SW480 (cell line): ENCODE measurements at regions not wholly inside any gene's neighbourhood (a gene's known extent, or its start where the extent isn't known, plus 50 kb on each side); places are given as distances from the start of the nearest gene placed in this dataset.
A peak's percentile ranks its signal among the peaks of the same experiment; 100 is the strongest.
"Not testable (repeated sequence)": the region's sequence is repeated elsewhere in the genome, so short reads cannot be mapped to it uniquely, and the experiment has no call there.

Experiments used
- DNase-seq: peaks from one replicate; pipeline ENCODE4 v3.0.0-alpha.2; 2016; ENCODE audit warnings: low spot score

GRCh38 chr11:41519696-41520095 lies 60.2 kb upstream of the LRRC4C start:
- DNase-seq: no peak

- DNase-seq: no peak
Observed at GRCh38 chr11:41522391-41522790, 62.9 kb upstream of the LRRC4C start.

DNA sequence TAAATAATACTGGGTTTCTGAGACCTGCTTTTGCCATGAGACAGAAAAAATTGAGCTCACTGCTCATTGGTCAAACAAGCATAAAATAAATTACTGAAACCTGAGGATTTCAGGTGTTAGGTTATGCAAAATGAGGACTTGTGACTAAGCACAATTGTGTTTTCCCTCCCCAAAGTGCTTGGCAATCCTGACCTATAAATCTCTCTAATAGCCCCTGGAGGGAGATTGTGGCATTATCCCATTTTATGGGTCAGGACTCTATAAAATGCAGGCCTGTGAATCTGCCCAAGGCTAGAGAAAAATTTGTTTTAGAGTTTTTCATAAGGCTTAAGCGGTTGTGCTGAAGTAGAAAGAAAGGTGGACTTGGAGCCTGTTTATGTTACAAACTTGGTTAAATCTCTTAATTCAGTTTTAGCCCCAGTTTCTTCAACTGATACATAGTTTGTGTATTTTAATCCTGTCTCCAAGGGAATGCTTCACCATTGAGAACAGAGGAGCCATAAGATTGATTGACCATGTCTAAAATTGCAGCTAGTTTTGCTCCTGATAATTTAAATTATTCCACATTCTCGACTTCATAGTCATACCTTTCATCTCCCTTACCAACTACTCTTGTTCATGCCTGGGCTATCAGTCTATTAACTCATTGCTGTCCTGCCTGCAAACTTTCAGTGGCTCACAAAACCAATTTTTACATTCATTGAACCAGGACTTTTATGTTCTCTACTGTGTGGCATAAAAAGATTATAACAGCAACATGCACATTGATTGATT lies 63.6 kb upstream of the LRRC4C start:
- no peak for DNase-seq

DNA sequence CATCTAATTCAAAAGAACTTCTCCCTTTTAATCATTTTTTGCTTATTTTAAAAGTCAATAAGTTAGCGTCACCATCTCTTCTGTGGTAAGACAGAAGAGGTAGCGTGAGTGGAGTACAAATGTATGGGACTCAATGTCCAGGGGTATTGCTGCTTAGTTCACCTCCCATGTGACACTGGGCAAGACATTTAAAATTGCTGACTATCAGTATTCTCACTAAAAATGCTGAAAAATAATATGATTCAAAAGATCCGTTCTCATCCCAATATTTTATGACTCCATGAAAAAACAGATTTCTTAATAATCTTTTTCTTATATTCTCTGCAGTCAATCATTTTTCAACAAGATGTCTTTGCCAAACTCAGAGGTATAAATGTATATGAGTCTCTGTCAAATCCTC lies 68.1 kb upstream of the LRRC4C start:
- no peak for DNase-seq

GRCh38 chr11:41532413-41532812 lies 73.0 kb upstream of the LRRC4C start:
- DNase-seq: no peak

DNA sequence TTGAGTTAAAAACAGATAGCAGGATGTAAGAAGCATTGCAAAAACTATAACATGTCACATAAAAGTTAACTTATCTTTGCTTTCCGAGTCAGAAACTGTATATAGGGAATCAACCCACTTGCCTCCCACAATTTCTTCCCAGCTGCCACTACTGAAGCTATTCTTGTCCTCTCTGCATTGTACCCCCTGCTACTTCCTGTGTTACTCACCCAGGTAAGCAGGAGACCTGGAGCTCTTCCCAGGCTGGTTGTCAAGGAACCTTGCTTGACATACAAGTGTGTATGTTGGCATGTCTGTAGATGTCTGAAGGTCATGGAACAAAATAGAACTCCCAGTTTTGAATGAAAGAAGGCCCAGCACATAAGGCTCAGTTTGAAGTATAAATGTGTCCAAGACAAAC lies 74.3 kb upstream of the LRRC4C start:
- no peak for DNase-seq

- DNase-seq: no peak
Observed at GRCh38 chr11:41534391-41534790, 74.9 kb upstream of the LRRC4C start.

- DNase-seq: no peak
Observed at GRCh38 chr11:41534861-41535260, 75.4 kb upstream of the LRRC4C start.

- DNase-seq: no peak
Observed at GRCh38 chr11:41536021-41536568, 76.6 kb upstream of the LRRC4C start.

GRCh38 chr11:41544902-41545301 lies 85.5 kb upstream of the LRRC4C start:
- not testable (repeated sequence) for DNase-seq

DNA sequence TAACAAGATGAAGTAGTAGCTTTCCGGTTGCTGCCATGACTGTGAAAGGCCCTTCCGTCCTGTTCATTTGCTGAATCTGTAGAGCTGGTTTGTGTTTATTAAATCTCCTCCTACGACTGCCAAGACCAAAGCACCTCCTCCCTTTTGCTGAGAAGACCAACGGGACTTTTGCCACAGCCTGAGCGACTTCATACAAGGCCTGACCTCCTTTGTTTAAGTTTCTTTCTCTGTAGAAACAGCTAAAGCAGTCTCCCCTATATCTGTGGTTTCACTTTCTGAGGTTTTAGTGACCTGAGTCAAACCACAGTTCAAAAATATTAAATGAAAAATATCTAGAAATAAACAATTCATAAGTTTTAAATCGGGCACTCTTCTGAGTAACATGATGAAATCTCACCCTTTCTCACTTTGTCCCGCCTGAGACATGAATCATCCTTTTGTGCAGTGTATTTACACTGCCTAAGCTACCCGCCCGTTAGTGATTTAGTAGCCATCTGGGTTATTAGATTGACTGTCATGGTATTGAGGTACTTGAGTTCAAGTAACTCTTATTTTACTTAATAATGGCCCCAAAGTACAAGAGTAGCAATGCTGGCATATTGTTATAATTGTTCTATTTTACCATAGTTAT lies 119.1 kb upstream of the LRRC4C start:
- DNase-seq: no peak

- no peak for DNase-seq
Observed at GRCh38 chr11:41579546-41579945, 120.1 kb upstream of the LRRC4C start.

- no peak for DNase-seq
Observed at GRCh38 chr11:41609511-41609910, 150.1 kb upstream of the LRRC4C start.

GRCh38 chr11:41612415-41612814 lies 153.0 kb upstream of the LRRC4C start:
- no peak for DNase-seq

- DNase-seq: no peak
Observed at GRCh38 chr11:41613326-41613725, 153.9 kb upstream of the LRRC4C start.

DNA sequence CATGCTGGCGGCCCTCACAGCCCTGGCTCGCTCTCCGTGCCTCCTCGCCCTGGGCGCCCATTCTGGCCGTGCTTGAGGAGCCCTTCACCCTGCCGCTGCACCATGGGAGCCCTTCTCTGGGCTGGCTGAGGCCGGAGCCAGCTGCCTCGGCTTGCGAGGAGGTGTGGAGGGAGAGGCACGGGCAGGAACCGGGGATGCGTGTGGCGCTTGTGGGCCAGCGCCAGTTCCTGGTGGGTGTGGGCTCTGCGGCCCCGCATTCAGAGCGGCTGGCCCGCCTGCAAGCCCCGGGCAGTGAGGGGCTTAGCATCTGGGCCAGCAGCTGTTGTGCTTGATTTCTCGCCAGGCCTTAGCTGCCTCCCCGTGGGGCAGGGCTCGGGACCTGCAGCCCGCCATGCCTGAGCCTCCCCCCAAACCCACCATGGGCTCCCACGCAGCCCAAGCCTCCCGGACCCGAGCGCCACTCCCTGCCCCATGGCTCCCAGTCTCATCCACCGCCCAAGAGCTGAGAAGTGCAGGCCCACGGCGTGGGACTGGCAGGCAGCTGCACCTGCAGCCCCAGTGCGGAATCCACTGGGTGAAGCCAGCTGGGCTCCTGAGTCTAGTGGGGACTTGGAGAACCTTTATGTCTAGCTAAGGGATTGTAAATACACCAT lies 163.4 kb upstream of the LRRC4C start:
- no peak for DNase-seq

- DNase-seq: peak; percentile 34
Observed at GRCh38 chr11:41659985-41660384, 200.5 kb upstream of the LRRC4C start.

DNA sequence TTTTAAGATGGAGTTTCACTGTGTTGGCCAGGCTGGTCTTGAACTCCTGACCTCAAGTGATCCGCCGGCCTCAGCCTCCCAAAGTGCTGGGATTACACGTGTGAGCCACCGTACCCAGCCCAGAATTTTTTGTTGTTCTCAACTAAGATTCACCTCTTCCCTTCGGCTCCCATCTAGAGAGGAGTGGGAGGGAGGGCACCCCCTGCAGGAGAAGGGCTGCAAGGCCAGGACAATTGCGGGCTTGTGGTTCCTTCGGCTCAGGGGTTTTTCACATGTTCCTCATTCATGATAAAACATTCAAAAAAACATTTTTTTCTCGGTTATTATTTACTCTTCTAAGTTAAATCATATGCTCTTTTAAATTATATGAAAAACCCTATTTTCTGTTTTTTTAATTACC lies 201.1 kb upstream of the LRRC4C start:
- no peak for DNase-seq

DNA sequence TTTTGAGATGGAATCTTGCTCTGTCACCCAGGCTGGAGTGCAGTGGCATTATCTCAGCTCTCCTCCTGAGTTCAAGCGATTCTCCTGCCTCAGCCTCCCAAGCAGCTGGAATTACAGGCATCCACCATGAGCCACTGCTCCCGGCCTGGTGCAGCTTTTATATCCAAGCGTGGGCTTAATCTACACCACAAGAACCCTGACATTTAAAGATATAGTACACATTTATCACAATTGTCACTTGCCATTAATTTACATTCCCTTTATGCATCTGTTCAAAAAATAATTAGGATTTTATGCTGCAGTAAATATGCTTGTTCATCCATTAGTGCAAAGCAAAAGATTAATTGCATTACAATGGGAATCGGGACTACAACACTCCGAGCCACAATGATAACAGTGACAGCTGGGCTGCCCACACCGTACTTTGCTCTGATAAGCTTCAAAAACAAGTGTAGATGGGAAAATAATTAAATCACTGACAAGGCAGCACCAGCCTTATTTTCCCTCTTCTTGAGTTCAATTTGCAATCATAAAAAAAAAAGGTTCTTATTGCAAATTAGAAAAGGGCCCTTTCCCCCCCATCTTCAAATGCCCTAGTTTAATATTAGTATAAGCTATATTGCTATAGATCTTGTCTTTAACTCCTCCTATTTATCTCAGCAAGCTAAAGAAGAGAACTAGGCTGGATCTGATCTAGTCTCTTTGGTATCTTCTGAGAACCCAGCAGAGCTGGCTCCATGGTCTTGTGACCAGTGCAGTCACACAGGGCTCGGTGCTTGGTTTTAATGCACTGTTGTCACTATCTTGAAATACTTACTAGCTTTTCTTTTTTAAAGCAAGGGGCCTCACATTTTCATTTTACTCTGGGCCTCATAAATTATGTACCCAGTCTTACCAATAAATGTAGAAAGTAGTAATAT lies 206.2 kb upstream of the LRRC4C start:
- DNase-seq: no peak

DNA sequence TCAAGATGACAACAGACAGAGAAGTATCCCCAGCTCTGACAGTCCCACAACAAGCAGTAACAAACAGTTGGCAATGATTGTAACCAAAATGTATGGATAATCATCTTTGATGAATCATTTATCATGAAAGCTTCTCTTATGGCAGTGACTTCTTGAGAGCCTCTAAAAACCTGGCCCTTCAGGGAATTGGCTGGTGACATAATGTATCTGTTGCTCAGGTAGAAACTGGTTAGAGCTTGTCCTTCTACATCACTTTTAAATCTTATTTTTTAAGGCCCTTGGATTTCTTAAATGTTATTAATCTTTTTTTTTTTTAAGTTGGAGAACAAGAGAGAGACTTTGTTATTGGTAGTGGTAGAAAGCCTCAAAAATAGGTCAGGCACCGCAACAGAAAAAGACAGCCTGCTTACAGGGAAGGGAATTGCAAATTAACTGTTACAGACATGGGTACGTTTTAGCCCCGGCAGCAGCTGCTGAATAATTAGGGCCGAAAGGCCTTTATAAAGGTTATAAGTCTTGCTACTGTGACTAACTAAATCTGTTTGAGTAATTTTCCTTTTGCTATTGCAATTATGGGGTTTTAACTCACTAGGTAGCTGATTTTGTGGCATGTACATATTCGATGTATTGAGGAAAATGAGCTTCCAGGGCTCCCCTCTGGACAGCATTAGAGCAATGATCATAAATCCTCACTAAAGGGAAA lies 207.7 kb upstream of the LRRC4C start:
- no peak for DNase-seq

- DNase-seq: no peak
Observed at GRCh38 chr11:41675205-41675604, 215.8 kb upstream of the LRRC4C start.
